ENCODE measurements at regions not wholly inside any gene's neighbourhood (a gene's known extent, or its start where the extent isn't known, plus 50 kb on each side); places are given as distances from the start of the nearest gene placed in this dataset.
"Not testable (repeated sequence)": the region's sequence is repeated elsewhere in the genome, so short reads cannot be mapped to it uniquely, and the experiment has no call there.

DNA sequence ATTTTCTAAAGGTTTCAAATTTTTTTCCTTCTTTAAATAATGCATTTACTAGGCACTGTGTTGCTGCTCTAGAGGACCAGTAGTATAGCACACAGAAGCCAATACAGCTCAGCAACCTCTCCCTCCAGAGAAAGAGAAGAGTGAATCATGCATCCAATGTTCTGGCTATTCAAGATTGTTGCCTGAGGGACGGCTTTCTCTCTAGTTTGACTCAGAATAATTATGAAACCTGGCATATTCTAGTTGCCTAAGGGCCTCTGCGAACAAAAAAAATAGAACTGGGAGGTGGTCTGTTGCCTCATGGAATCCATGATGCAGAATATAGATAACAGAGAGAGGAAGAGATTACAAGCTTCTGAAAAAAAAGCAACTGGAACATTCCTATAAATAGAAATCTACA, 1233.3 kb upstream of the PABPC4L start:
- no peak for DNase-seq

DNA sequence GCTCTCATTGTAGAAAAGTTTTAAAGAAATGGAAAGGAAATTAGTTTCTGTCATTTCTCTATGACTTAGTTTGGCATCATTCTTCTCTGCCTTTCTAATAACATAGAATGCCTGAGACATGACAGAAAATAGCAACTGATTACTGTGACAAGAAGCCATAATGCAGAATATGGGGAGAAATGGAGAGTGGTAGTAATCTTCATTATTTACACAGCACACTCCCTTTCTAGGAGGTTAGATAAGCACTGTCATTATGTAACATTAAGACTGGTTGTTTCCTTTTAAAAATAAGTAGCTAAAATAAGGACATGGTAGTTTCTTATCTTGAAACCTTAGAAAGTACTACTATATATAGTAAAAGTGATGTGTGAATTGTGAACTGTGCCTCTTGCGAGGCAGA, 1227.9 kb upstream of the PABPC4L start:
- no peak for DNase-seq

DNA sequence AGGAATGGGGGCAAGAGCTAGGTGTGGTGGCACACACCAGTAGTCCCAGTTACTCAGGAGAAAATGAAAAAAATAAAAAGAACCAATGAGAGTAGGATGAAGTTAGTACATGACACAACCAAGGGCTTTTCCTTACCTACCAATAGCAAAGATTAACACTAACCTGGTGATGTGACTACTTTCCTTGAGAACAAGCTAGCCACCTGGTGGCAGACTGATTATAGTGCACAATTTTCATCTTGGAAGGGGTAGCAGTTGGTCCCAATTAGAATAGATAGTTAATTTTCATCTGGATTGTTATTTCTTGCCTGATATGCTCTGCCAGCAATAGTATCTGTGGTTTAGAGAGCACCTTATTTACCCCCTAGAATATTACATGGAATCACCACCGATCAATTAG, 1216.8 kb upstream of the PABPC4L start:
- no peak for DNase-seq

DNA sequence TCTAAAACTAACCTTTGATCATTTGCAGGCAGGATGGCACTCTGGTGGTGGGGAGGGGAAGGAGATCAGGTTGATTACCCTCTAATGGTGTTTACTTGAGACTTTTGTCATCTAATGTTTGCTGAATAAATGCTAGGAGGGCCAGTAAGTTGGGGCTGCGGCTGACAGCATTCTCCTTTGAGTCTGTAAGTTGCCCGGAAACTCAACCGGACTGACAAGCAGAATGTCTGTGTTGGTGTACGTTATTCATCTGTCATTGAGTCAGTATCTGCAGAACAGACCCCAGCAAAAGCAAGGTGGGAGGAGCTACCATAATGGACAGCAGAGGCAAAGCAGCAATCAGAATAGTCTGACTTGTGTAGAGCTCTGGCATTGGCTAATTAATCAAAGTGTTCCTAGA, 1210.6 kb upstream of the PABPC4L start:
- DNase-seq = no peak

DNA sequence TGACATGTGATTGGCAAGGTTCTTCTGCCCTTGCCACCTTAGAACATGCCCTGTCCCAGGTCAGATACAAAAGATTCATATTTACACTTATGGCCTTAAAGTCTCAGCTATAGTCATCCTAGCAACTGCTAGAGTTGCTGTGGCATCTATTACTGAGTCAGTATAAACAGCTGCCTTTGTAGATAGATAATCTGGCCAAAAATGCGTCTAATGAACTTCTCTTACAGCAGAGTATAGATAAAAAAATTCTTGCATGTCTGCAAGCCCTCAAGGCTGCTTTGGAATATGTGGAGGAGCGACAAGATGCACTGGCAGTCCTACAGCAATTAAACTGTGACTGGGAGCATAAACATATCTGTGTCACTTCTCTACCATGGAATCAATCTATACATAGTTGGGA, 1209.7 kb upstream of the PABPC4L start:
- DNase-seq = no peak

DNA sequence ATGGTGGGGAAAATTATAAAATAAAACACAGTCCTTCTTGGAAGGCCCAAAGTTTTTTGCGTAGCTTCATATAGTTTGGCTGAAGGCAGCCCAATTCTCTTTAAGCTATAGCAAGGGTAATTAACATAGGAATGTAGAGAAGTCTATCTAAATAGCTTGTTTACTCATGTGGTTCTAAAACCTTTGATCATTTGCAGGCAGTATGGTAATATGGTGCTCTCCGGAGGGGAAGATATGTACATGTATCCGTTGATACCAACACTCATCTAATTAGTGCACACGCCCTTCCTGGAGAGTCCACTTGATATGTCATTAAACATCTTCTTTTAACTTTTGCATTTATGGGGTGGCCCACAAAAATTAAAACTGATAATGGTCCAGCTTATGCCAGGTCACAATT, 1207.7 kb upstream of the PABPC4L start:
- DNase-seq = not testable (repeated sequence)

DNA sequence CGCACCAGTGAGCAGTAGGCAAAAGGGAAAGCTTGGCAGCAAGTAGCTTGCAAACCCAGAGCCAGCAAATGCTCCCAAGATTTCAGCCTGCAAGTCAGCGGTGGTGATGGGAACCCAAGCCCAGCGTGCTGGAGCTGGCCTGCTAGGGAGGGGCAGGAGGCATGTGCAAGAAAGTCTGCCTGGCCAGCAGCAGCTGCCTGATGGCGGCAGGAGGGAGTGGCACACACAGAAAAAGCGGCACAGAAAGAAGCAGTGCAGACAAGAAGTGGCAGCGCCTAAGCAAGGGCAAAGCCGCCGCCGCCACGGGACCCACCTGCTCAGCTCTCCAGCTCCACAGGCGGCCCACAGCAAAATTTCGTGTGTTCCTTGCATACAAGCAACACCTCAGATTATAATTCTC, 1206.5 kb upstream of the PABPC4L start:
- no peak for DNase-seq

DNA sequence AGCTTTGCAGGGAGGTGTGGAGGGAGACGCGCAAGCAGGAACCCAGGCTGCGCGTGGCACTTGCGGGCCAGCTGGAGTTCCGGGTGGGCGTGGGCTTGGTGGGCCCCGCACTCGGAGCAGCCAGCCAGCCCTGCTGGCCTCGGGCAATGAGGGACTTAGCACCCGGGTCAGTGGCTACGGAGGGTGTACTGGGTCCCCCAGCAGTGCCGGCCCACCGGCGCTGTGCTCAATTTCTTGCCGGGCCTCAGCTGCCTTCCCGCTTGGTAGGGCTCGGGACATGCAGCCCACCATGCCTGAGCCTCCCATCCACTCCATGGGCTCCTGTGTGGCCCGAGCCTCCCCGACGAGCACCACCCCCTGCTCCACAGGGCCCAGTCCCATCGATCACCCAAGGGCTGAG, 1205.0 kb upstream of the PABPC4L start:
- not testable (repeated sequence) for DNase-seq

DNA sequence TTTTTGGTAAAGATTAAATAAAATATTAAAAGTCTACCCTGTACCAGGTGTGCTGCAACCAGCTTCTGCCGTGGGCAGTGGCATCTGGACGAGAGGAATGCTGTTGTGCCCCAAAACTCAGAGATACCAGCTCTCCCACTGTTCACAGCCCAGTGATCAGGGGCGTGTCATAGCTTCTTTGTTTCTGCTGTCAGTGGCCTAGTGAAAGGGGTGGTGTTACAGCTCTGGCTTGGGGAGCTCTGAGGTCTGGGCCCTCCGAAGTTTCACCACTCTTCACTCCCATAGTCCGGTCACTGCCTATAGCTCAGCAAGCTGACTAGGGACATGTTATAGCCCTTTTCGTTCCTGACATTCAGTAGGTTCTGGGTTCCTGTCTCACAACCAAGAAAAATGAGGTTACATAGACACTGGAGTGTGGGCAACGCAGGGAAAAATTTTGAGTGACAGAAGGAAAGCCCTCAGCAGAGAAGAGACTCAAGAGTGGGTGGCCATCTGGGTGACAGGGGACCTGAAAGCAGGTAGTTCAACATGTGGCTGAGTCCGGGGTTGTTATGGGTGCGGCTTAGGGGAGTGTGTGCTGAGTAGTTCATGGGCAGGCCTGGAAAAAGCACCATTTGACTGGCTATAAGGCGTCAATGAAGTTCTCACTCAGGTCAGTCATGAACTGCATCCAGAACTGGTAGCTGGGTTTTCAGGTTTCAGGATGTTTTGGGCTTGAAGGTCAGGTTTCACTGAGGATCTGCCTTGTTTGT, 1184.4 kb upstream of the PABPC4L start:
- DNase-seq = no peak

DNA sequence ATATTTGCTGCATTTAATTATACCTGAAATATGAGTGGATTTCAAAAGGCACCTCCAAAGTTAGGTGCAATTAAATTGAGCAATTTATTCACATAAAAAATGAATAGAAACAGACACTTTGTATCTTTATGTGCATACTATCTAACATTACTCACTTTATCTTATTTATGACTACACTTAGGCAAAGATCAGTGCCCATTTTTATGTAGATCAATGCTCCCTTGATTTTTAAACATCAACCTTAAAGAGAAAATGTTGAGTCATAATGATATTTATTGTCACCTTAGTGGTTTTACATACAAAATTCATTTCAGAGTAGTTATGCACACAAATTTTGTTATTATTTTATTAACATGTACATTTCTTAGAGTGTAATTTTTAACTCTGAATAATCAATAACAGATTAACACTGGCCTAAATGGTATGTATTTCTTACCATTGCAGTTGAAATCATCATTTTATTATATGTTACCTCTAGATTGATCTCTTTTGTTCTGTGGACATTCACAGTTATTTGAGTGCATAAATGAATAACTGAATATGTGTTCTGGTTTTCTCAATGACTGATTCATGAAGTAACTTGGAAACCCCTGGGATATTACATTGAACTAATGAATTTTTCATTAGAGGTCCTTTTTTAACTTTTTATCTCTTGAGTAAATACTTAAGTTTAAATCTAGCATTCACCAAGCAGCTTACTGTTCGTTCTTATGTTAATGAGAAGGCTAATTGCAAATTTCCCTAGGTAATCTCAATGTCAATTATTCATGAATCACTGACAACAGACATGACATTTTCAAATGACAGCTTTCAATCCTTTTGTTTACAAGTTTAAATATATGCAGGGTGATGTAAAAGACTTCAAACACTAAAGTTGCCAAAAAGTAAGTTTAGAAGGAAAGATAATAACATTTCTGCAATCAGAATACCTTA, 1182.0 kb upstream of the PABPC4L start:
- no peak for DNase-seq

DNA sequence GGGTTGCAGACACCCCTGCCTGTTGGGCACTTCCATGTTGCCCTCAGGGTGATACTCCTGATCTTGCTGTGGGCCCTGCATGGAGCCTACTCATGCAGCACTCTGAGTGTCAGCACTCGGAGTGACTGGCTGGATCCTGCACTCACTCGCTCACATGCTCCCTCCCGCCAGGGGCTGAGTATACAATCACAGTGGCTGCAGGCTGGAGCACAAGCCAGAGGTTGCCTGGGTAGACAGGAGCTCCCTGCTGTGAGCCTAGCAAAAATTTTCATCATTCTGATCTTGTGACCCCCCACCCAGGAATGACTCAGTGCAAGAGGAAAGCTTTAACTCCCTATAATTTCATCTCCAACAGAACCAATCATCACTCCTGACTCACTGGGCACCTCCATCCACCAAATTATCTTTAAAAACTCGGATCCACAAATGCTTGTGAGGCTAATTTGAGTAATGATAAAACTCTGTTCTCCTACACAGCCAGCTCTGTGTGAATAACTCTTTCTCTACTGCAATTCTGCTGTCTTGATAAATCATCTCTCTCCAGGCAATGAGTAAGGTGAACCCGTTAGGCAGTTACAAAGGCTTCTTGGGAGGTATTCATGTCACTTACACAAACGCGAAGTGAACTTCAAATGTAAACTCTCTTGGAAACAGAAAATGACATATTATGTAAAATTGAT, 1180.8 kb upstream of the PABPC4L start:
- DNase-seq = no peak

DNA sequence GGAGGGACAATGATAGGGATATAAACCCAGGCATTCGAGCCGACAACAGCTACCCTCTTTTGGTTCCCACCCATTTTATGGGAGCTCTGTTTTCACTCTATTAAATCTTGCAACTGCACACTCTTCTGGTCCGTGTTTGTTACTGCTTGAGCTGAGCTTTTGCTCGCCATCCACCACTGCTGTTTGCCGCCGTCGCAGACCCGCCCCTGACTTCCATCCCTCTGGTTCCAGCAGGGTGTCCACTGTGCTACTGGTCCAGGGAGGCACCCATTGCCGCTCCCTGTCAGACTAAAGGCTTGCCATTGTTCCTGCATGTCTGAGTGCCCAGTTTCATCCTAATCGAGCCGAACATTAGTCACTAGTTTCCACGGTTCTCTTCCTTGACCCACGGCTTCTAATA, 1170.5 kb upstream of the PABPC4L start:
- no peak for DNase-seq

DNA sequence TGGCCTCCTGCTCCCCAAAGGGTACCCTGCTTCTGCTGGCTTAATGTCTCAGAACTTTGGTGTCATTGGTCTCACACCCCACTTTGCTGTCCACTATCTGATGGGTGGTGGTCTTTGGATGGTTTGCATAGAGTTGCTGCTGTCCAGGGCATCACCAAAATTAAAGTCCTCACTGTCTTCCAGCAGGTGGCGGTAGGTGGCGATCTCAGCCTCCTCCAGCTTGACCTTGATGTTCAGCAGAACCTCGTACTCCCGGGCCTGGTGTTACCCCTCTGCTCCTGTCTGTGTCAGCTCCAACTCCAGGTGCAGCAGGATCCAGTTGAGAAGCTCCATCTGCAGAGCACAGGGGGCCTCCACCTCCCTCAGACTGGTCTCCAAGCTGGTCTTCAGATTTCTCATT, 1169.5 kb upstream of the PABPC4L start:
- DNase-seq = no peak

DNA sequence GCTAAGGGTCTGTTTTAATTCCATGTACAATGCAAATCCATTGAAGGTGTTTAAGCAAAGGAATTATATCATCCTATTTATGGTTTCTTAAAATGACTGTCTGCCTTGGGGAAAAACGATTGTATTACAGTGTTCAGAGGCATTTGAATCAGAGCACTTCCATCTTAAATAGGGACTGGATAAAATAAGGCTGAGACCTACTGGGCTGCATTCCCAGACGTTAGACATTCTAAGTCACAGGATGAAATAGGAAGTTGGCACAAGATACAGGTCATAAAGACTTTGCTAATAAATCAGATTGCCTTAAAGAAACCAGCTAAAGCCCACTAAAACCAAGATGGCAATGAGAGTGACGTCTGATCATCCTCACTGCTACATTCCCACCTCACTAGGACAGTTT, 1167.2 kb upstream of the PABPC4L start:
- DNase-seq = no peak

DNA sequence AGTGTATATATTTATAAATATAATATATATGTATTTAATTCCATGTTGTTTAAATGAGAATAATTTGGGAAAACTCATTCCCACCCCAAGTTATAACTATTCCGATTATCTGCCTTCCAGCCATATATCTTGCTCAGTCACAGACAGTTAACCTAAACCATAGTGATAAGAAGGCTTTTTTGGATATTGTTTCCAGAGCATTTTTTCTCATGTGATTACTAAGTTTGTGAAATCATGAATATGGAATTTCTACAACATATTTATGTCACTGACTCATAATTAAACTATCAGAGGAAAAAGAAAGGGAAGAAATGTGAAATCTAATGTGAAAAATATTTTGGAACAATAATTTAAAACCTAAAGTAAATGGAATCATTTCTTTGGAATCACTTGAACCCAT, 1163.5 kb upstream of the PABPC4L start:
- DNase-seq = no peak

DNA sequence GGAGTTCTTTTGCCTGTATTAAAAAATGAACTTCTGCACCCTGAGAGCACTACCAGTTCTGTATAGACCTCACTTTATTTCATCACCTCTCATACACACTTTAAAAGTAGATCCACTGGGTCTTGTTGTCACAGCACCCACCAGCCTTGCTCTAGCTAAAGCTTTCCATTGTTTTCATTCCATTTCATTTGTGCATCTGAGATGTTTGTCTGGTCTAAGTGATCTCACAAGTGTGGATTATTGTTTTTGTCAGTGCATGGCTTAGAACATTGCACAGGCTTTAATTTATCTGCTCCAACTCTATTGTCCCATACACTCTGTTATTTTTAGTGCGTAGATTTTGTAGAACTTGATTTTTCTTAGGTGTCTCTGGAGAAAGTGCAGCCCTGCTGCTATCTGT, 1157.5 kb upstream of the PABPC4L start:
- no peak for DNase-seq

DNA sequence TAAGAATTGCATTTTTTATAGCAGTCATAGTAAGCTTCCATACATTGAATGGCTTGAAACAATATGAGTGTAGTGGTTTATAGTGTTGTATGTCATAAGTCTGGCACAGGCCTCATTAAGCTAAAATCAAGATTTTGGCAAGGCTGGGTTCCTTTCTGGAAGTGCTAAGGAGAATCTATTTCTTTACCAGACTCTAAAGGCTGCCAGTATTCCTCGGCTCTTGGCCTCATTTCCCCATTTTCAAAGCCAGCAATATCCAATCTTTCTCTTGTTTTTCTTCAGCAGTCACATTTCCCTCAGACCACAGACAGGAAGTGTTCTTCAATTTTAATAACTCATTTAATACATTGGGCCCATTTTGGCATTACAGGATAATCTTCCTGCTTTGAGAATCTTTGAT, 1155.5 kb upstream of the PABPC4L start:
- no peak for DNase-seq

DNA sequence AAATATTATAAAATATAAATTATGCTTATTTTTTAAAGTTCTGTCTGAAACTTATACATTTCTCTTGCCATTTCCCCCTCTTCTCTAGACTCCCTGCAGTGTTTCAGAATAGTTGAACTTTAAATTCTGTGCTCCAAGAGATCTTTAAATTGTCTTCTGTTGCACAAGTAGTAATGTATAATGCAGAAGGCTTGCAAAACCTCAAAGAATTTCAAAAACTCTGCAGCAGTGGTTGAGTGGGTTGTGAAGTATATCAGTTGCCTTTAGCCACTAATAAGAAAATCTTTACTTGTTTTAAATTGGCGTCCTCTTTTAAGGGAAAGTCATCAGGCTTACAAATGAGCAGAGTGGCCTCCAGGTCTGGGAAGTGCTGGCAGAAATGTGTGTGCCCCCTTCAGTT, 1153.3 kb upstream of the PABPC4L start:
- no peak for DNase-seq

DNA sequence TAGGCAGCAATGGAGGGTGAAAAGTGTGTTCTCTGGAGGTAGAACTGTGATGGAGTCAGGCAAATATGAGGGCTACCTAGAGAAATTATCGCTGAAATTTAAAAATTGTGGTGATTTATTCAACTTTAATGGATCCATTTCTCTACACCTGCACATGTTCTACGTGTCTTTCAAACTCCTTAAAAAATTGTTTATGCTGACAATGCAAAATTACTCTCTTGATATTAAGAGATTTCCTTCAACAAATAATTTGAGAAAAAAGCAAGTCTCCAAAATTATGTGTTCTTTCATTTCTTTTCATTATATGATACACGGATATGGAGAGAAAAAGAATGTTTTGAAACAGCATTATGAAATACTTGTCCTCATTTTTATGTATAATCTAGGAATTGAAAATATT, 1151.4 kb upstream of the PABPC4L start:
- no peak for DNase-seq

DNA sequence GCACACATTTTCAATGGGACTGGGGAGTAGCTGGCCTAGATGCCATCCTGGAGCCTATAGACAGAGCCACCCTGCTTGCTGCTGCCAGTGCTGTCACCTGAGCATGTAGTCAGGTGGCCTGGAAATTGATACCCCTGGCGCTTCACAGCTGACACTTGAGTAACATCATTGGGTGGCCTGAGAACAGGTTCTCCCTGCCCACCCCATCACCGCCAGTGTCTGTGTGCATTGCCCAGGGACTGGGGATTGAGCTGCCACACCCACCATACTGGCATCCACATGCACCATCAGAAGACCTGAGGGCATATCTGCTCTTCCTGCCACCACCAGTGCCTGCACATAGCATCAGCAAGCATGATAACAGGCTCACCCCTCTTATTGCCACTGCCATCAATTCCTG, 1142.9 kb upstream of the PABPC4L start:
- no peak for DNase-seq

DNA sequence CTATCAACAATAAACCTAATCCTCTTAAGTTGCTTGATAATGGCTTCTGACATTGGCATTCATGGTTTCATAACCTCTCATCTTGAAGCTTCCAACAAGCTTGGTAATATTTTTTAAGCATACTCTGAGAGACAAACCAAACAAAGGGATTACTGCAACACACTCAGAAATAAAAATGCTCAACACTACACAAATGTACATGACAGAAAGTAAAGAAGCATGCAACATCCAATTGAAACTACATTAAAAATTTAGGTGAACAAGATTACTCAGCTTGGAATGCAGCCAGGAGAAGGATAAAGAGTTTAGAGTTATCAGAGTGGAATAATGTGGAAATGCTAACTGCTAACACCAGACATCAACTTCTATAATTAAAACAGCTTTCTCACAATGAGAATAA, 1136.6 kb upstream of the PABPC4L start:
- DNase-seq = no peak

DNA sequence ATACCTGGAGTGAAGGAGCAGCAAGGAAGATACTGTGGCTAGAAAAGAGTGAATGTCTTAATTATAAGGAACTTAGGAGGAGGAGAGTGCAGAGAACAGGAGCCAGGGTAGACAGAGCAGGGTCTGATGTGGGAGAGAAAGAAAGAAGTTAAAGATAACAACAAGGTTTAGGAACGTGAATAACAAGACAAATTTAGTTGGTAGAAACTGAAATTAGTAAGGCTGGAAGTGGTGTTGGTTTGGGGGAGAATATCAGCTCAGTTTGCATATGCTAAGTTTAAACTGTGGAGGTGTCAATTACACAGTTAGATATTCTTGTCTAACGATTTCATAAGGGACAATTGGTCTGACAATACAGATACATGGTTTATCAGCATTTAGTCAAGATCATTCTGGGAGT, 1123.7 kb upstream of the PABPC4L start:
- DNase-seq = no peak

DNA sequence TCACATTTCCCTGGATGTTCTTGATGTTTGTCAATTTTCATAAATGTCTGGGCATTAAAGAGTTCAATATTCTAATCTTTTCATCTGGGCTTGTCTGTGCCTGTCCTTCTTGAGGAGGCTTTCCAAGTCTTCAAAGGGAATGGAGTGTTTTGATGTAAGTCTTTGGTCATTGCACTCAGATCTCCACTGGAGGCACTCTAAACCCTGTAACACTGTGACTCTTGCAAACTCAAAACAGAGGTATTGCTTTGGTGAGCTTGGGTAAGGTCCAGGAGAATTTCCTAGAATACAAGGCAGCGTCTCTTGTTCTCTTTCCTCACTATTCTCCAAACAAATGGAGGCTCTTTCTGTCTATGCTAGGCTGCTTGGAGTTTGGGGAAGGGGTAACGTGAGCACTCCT, 1118.1 kb upstream of the PABPC4L start:
- no peak for DNase-seq

DNA sequence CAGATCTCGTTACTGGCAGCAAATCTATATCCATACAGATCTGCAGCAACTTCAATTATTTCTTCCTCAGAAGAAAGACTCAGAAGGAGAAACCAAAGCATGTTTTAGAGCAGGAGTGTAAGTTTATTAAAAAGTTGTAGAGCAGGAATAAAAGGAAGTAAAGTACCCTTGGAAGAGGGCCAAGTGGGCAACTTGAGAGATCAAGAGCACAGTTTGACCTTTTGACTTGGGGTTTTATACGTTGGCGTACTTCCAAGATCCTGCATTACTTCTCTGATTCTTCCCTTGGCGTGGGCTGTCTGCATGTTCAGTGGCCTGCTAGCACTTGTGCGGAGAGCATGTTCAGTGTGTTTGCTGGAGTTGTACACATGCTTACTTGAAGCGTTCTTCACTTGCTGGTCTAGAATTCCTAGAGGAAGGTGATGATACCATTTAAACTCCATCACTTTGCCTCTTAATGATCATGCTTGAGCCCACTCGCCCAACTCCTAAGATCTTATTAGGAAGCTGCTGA, 1114.7 kb upstream of the PABPC4L start:
- DNase-seq = no peak

All from NCI-H748 treated with DMSO at 0.1 percent for 48 hours (cell line).